H9 (cell line): ENCODE measurements at regions not wholly inside any gene's neighbourhood (a gene's known extent, or its start where the extent isn't known, plus 50 kb on each side); places are given as distances from the start of the nearest gene placed in this dataset.

Experiments
- DNase-seq: peaks from one replicate; pipeline ENCODE4 v3.0.0-alpha.2; 2017
- H2AFZ ChIP-seq: one replicate; pipeline ENCODE4 v1.6.1; 2013; ENCODE audit warnings: mild to moderate bottlenecking, low read length, control low read depth, moderate library complexity
- H2AK5ac ChIP-seq: 2 replicates; pipeline ENCODE4 v1.6.1; 2013; ENCODE audit warnings: low read length, control low read depth, mixed read lengths; ENCODE audit not compliant: insufficient read length
- H2BK120ac ChIP-seq: one replicate; pipeline ENCODE4 v1.6.1; 2013; ENCODE audit warnings: low read depth, mild to moderate bottlenecking, low read length, control low read depth, inconsistent platforms; ENCODE audit not compliant: poor library complexity, severe bottlenecking
- H2BK12ac ChIP-seq: 2 replicates; pipeline ENCODE4 v1.6.1; 2013; ENCODE audit warnings: low read length, control low read depth, mixed read lengths, low read depth; ENCODE audit not compliant: insufficient read length
- H2BK15ac ChIP-seq: 2 replicates; pipeline ENCODE4 v1.6.1; 2013; ENCODE audit warnings: low read depth, low read length, control low read depth
- H2BK20ac ChIP-seq: one replicate; pipeline ENCODE4 v1.6.1; 2013; ENCODE audit warnings: low read depth, mild to moderate bottlenecking, low read length, control low read depth, inconsistent platforms; ENCODE audit not compliant: poor library complexity, severe bottlenecking
- H2BK5ac ChIP-seq: 2 replicates; pipeline ENCODE4 v1.6.1; 2013; ENCODE audit warnings: low read length, control low read depth, mixed read lengths; ENCODE audit not compliant: insufficient read length
- H3K14ac ChIP-seq: 2 replicates; pipeline ENCODE4 v1.6.1; 2013; ENCODE audit warnings: low read length, control low read depth; ENCODE audit not compliant: insufficient read depth
- H3K18ac ChIP-seq: 2 replicates; pipeline ENCODE4 v1.6.1; 2013; ENCODE audit warnings: low read depth, mild to moderate bottlenecking, mixed read lengths, low read length, control low read depth; ENCODE audit not compliant: insufficient read length
- H3K23ac ChIP-seq: 2 replicates; pipeline ENCODE4 v1.6.1; 2013; ENCODE audit warnings: low read length, control low read depth, mixed read lengths, low read depth; ENCODE audit not compliant: insufficient read length
- H3K23me2 ChIP-seq: 2 replicates; pipeline ENCODE4 v1.6.1; 2013; ENCODE audit warnings: low read depth, mild to moderate bottlenecking, mixed read lengths, low read length, control low read depth; ENCODE audit not compliant: insufficient read length, poor library complexity, severe bottlenecking
- H3K27ac ChIP-seq: 2 replicates; pipeline ENCODE4 v1.5.1; 2013; ENCODE audit warnings: low read length, control low read depth, mixed read lengths, low read depth; ENCODE audit not compliant: insufficient read length
- H3K27me3 ChIP-seq: 2 replicates; pipeline ENCODE4 v1.6.1; 2013; ENCODE audit warnings: low read length, control low read depth, inconsistent platforms; ENCODE audit not compliant: insufficient read depth
- H3K4ac ChIP-seq: 2 replicates; pipeline ENCODE4 v1.6.1; 2013; ENCODE audit warnings: low read depth, mild to moderate bottlenecking, control low read depth, inconsistent platforms, low read length, moderate library complexity
- H3K4me1 ChIP-seq: 2 replicates; pipeline ENCODE4 v1.6.1; 2013; ENCODE audit warnings: low read length, control low read depth, inconsistent platforms; ENCODE audit not compliant: insufficient read depth
- H3K4me2 ChIP-seq: 2 replicates; pipeline ENCODE4 v1.6.1; 2013; ENCODE audit warnings: low read length, control low read depth, mixed read lengths; ENCODE audit not compliant: insufficient read length, insufficient read depth
- H3K56ac ChIP-seq: 2 replicates; pipeline ENCODE4 v1.6.1; 2013; ENCODE audit warnings: low read depth, mild to moderate bottlenecking, mixed read lengths, low read length, control low read depth; ENCODE audit not compliant: insufficient read length
- H3K79me1 ChIP-seq: 2 replicates; pipeline ENCODE4 v1.6.1; 2013; ENCODE audit warnings: low read depth, mild to moderate bottlenecking, moderate library complexity, low read length, control low read depth, inconsistent platforms; ENCODE audit not compliant: insufficient read depth, poor library complexity, severe bottlenecking
- H3K79me2 ChIP-seq: 2 replicates; pipeline ENCODE4 v1.6.1; 2013; ENCODE audit warnings: low read length, control low read depth, inconsistent platforms; ENCODE audit not compliant: insufficient read depth
- H3K9ac ChIP-seq: 2 replicates; pipeline ENCODE4 v1.6.1; 2013; ENCODE audit warnings: low read length, control low read depth, mixed read lengths; ENCODE audit not compliant: insufficient read length; ENCODE audit errors: extremely low read depth
- H3K9me3 ChIP-seq: one replicate; pipeline ENCODE4 v1.6.1; 2013; ENCODE audit warnings: low read depth, low read length, inconsistent platforms; ENCODE audit not compliant: control insufficient read depth
- H3T11ph ChIP-seq: one replicate; pipeline ENCODE4 v1.6.1; 2013; ENCODE audit warnings: mild to moderate bottlenecking, low read length, control low read depth, inconsistent platforms
- H4K20me1 ChIP-seq: one replicate; pipeline ENCODE4 v1.6.1; 2013; ENCODE audit not compliant: control insufficient read depth, insufficient read length, insufficient read depth
- H4K5ac ChIP-seq: 2 replicates; pipeline ENCODE4 v1.6.1; 2013; ENCODE audit warnings: low read depth, mild to moderate bottlenecking, mixed read lengths, low read length, control low read depth; ENCODE audit not compliant: insufficient read length
- H4K8ac ChIP-seq: replicated peaks from 2 replicates; pipeline ENCODE4 v1.6.1; 2013; ENCODE audit warnings: low read length, control low read depth, mixed read lengths, low read depth; ENCODE audit not compliant: insufficient read length
- H4K91ac ChIP-seq: 2 replicates; pipeline ENCODE4 v1.6.1; 2013; ENCODE audit warnings: low read depth, mild to moderate bottlenecking, moderate library complexity, mixed read lengths, low read length, control low read depth; ENCODE audit not compliant: insufficient read length
- H3K27ac Mint-ChIP-seq, 3 experiments: 2 replicates in 2 of 3; 3 replicates in 1 of 3; pipeline ENCODE4 v1.8.0; 2020 to 2021; ENCODE audit warnings: mixed read lengths in 3 of 3, mild to moderate bottlenecking in 1 of 3, moderate library complexity in 1 of 3
- H3K27me3 Mint-ChIP-seq: 2 replicates; pipeline ENCODE4 v1.8.0; 2021; ENCODE audit warnings: low read depth, mild to moderate bottlenecking, moderate library complexity, mixed read lengths
- H3K36me3 Mint-ChIP-seq, 3 experiments: 2 replicates in 2 of 3; 3 replicates in 1 of 3; pipeline ENCODE4 v1.8.0; 2020 to 2021; ENCODE audit warnings: low read depth in 3 of 3, mixed read lengths in 3 of 3; ENCODE audit not compliant: insufficient read depth in 1 of 3
- H3K4me1 Mint-ChIP-seq, 2 experiments: 2 replicates each; pipeline ENCODE4 v1.8.0; 2020; ENCODE audit warnings: mixed read lengths in 2 of 2
- H3K4me3 Mint-ChIP-seq, 2 experiments: 2 replicates in 1 of 2; 3 replicates in 1 of 2; pipeline ENCODE4 v1.8.0; 2020 to 2021; ENCODE audit warnings: mild to moderate bottlenecking in 2 of 2, mixed read lengths in 2 of 2, moderate library complexity in 1 of 2
- H3K9me3 Mint-ChIP-seq, 2 experiments: 2 replicates in 1 of 2; 3 replicates in 1 of 2; pipeline ENCODE4 v1.8.0; 2020; ENCODE audit warnings: mild to moderate bottlenecking in 2 of 2, mixed read lengths in 2 of 2, moderate library complexity in 1 of 2
- TF ChIP-seq, protein P1 (sequence below): fragments of 200-600 bp; sonication (generic); conservative IDR thresholded peaks from 3 replicates; pipeline ENCODE4 v1.8.0; 2021; ENCODE audit warnings: antibody characterized with exemption, mild to moderate bottlenecking

DNA sequence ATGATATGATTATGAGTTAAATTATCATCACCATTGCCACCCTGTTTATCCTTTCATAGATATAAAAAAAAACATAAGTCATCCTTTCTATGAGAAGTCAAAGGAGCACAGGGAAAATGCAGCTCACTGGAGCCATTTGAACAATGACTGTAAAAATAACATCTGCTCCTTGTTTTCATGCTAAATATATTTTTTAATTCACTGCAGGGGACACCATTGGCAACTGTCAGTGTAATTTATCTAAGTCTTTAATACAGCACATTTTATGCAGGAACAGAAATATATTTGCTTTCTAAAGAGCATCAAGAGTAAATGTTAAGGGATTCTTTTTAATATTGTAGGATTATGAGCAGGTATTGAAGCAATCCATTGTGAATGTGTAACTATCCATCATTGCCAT, 371.3 kb downstream of the ZBBX start:
- Histone ChIP-seq H3K23ac (no peak overlapping the region), H3K9me3 (no peaks in the 10 kb centered on the region), H2BK20ac (no peak overlapping the region), H3K79me1 (no peaks in the 10 kb centered on the region), H3K18ac (no peak overlapping the region), H2BK12ac (no peak overlapping the region), H2AFZ (no peak overlapping the region), H4K91ac (no peak overlapping the region), H3K27ac (no peak overlapping the region), H2BK15ac (no peak overlapping the region), H3K9ac (no peak overlapping the region), H4K20me1 (no peaks in the 10 kb centered on the region), H3K4me1 (no peaks in the 10 kb centered on the region), H2AK5ac (no peak overlapping the region), H2BK120ac (no peak overlapping the region), H2BK5ac (no peak overlapping the region), H3K4me2 (no peak overlapping the region), H4K5ac (no peak overlapping the region), H3T11ph (no peak overlapping the region), H3K56ac (no peak overlapping the region), H3K23me2 (no peaks in the 10 kb centered on the region), H3K14ac (no peak overlapping the region), H3K27me3 (no peaks in the 10 kb centered on the region), H4K8ac (no peak overlapping the region), H3K4ac (no peak overlapping the region), H3K79me2 (no peaks in the 10 kb centered on the region)
- Mint-ChIP-seq H3K4me1 (no peaks in the 10 kb centered on the region), H3K4me3 (no peak overlapping the region), H3K36me3 (peaks cover 0 to 4% (median 0%) of the 10 kb centered on the region in 3 experiments; a peak in 2 of 7 replicates), H3K9me3 (peaks cover 3 to 6% of the 10 kb centered on the region in 2 experiments; a peak in 4 of 5 replicates), H3K27ac (no peak overlapping the region), H3K27me3 (no peaks in the 10 kb centered on the region)
- TF ChIP-seq, protein P1, sequence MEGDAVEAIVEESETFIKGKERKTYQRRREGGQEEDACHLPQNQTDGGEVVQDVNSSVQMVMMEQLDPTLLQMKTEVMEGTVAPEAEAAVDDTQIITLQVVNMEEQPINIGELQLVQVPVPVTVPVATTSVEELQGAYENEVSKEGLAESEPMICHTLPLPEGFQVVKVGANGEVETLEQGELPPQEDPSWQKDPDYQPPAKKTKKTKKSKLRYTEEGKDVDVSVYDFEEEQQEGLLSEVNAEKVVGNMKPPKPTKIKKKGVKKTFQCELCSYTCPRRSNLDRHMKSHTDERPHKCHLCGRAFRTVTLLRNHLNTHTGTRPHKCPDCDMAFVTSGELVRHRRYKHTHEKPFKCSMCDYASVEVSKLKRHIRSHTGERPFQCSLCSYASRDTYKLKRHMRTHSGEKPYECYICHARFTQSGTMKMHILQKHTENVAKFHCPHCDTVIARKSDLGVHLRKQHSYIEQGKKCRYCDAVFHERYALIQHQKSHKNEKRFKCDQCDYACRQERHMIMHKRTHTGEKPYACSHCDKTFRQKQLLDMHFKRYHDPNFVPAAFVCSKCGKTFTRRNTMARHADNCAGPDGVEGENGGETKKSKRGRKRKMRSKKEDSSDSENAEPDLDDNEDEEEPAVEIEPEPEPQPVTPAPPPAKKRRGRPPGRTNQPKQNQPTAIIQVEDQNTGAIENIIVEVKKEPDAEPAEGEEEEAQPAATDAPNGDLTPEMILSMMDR, result no peak
- no peak for DNase-seq
